SIG-M5 treated with dmso at 0.1 percent for 504 hours (cell line): ENCODE measurements at regions not wholly inside any gene's neighbourhood (a gene's known extent, or its start where the extent isn't known, plus 50 kb on each side); places are given as distances from the start of the nearest gene placed in this dataset.

Experiments used
- DNase-seq: peaks from one replicate; lab custom pipeline; 2025; ENCODE audit not compliant: unreplicated experiment; lab: John Stamatoyannopoulos, UW

GRCh38 chrX:68998716-68999115, 166.5 kb downstream of the PJA1 start:
- DNase-seq = no peak

- no peak for DNase-seq
Measured at GRCh38 chrX:68997911-68998310, 167.3 kb downstream of the PJA1 start.

- no peak for DNase-seq
Measured at GRCh38 chrX:68997511-68997910, 167.7 kb downstream of the PJA1 start.

GRCh38 chrX:68995780-68996551, 167.1 kb downstream of the EFNB1 start:
- no peak for DNase-seq

GRCh38 chrX:68995386-68995779, 166.6 kb downstream of the EFNB1 start:
- DNase-seq = no peak

- DNase-seq = no peak
Measured at GRCh38 chrX:68994891-68995255, 166.1 kb downstream of the EFNB1 start.

- DNase-seq = peak; percentile 54
Measured at GRCh38 chrX:68994135-68994890, 165.5 kb downstream of the EFNB1 start.

GRCh38 chrX:68992821-68993397, 164.1 kb downstream of the EFNB1 start:
- no peak for DNase-seq

GRCh38 chrX:68991691-68992345, 163.0 kb downstream of the EFNB1 start:
- DNase-seq = no peak

GRCh38 chrX:68990948-68991347, 162.1 kb downstream of the EFNB1 start:
- no peak for DNase-seq

GRCh38 chrX:68989865-68990606, 161.2 kb downstream of the EFNB1 start:
- DNase-seq = no peak

- DNase-seq = no peak
Measured at GRCh38 chrX:68989456-68989855, 160.6 kb downstream of the EFNB1 start.

GRCh38 chrX:68988865-68989264, 160.0 kb downstream of the EFNB1 start:
- no peak for DNase-seq

GRCh38 chrX:68985135-68985755, 156.4 kb downstream of the EFNB1 start:
- DNase-seq = no peak

- no peak for DNase-seq
Measured at GRCh38 chrX:68983004-68983857, 154.4 kb downstream of the EFNB1 start.

- no peak for DNase-seq
Measured at GRCh38 chrX:68982476-68982875, 153.7 kb downstream of the EFNB1 start.

- no peak for DNase-seq
Measured at GRCh38 chrX:68980906-68981616, 152.2 kb downstream of the EFNB1 start.

GRCh38 chrX:68978655-68979054, 149.8 kb downstream of the EFNB1 start:
- no peak for DNase-seq

- DNase-seq = no peak
Measured at GRCh38 chrX:68978255-68978654, 149.4 kb downstream of the EFNB1 start.
